HG02943 (cell line): ENCODE measurements at regions not wholly inside any gene's neighbourhood (a gene's known extent, or its start where the extent isn't known, plus 50 kb on each side); places are given as distances from the start of the nearest gene placed in this dataset.
"Not testable (repeated sequence)": the region's sequence is repeated elsewhere in the genome, so short reads cannot be mapped to it uniquely, and the experiment has no call there.

Experiments used
- ATAC-seq: cut with Tn5 transposase; IDR thresholded peaks from one replicate; pipeline ENCODE4 v1.9.1; 2021; ENCODE audit warnings: mild to moderate bottlenecking, low read depth, moderate library complexity; ENCODE audit not compliant: unreplicated experiment

GRCh38 chr20:12838261-12838866 is 170.4 kb upstream of the SPTLC3 start:
- ATAC-seq: no peak

GRCh38 chr20:12847872-12848271 is 160.9 kb upstream of the SPTLC3 start:
- ATAC-seq: no peak

- no peak for ATAC-seq
Observed at GRCh38 chr20:12849225-12849910, 159.4 kb upstream of the SPTLC3 start.

DNA sequence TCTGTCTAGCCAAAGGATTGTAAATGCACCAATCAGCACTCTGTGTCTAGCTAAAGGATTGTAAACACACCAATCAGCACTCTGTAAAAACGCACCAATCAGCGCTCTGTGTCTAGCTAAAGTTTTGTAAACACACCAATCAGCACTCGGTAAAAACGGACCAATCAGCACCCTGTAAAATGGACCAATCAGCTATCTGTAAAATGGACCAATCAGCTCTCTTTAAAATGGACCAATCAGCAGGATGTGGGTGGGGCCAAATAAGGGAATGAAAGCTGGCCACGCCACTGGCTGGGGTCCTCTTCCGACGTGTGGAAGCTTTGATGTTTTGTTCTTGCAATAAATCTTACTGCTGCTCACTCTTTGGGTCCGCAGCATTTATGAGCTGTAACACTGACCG is 151.1 kb upstream of the SPTLC3 start:
- not testable (repeated sequence) for ATAC-seq

DNA sequence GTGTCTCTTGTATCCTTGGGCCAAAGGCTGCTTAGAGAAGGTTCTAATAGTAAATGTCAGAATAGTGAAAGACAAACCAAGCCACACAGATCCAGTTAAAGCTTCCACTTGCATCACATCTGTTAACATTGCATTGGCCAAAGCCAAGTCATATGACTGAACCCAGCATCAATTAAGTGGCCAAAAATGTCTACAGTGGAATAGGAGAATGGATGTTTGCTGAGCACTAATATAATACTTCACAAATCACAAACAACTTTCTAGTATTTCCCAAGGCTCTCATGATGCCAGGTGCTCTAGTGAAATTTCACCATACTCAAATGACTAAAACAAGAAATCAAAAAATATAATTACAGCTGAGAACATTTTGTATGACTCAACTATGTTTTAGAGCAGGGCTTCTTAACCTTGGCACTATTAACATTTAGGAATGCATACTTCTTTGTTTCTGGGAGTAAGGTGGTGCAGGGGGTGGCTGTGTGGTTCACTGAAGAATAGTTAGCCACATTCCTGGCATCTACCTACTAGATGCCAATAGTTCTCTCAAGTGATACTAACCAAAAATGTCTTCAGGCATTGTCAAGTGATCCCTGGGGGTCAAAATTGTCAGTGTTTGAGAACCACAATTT is 148.0 kb upstream of the SPTLC3 start:
- no peak for ATAC-seq

GRCh38 chr20:12869669-12870068 is 139.1 kb upstream of the SPTLC3 start:
- no peak for ATAC-seq

GRCh38 chr20:12870588-12870987 is 138.2 kb upstream of the SPTLC3 start:
- ATAC-seq: no peak

GRCh38 chr20:12874933-12875332 is 133.8 kb upstream of the SPTLC3 start:
- no peak for ATAC-seq

DNA sequence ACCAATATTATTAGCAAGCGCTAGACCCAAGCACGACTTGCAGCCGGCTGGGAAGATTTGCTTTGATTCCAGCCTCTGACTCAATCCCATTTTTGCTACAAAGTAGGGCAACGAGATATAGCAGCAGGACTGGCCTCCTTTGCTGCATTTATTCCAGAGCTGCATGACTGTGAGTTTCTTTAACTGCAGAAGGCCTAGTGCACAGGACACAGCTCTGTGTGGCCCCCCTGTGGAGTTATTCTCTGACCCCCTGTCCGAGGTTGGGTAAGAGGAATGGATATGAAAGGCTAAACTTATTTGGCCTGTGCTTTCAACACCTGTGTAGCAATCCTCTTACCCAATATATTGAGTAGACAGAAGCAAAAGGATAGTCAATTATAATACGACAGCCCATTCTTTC is 133.3 kb upstream of the SPTLC3 start:
- no peak for ATAC-seq

- ATAC-seq: no peak
Observed at GRCh38 chr20:12882832-12883506, 125.8 kb upstream of the SPTLC3 start.

DNA sequence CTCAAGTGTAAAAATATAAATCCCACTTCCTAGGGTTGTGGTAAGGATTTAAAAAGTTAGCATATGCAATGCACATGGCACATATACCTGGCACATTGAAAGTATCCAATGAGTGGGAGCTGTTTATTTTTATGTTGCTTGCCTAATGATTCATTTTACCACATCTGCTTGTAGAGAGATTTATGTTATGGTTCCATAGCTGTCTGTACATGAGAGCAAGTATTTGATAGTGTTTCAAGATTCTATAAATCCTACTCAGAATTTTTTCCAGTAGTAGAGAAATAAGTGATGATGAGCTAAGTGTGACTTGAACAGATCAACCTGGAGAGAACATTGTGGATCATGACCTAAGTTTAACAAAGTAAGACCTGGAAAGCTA is 125.3 kb upstream of the SPTLC3 start:
- ATAC-seq: no peak

DNA sequence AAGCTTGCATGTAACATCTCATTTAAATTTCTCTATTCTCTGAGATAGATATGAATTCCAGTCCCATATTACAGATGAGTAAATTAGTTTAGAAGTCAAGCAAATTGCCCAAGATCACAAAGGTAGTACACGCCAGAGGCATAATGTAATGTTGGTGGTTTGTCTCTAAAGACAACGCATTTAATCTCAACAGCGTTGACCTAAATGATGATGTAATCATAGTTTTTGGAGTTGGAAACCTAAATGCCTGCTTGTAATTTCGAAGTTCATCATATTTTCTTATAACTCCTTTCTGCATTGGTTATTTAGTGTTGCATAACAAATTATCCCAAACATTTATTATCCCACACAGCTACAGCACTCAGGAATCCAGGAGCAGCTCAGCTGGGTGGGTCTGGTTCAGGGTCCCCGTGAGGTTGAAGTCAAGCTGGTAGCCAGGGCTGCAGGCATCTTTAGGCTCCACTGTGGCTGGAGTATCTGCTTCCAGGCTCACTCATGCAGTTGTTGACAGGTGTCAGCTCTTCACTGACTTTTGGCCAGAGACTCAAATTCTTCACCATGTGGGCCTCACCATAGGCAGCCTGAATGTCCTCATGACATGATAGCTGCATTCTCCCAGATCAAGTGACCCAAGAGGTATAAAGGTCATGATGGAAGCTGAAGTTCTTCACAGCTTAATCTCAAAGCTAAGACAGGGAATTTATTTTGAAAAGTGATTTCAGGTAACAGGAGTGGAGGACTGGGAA is 122.0 kb upstream of the SPTLC3 start:
- ATAC-seq: no peak

DNA sequence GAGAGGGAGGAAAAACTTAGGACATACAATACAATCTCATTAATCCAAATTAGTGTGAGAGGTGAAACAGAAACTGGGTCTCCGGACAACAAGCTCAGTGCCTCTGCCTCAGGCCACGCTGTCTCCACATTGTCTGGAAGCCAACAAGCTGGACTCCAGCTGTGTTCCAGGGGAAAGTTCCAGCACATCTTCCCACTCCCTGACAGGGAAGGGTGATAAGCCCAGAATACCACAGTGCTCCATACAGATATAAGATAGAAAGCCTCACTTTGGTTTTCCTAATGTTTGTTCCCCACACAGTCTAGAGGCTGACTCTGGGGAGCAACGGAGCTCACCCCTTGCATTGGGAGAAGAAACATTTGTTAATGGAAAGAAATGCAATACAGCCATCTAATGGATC is 117.1 kb upstream of the SPTLC3 start:
- no peak for ATAC-seq

DNA sequence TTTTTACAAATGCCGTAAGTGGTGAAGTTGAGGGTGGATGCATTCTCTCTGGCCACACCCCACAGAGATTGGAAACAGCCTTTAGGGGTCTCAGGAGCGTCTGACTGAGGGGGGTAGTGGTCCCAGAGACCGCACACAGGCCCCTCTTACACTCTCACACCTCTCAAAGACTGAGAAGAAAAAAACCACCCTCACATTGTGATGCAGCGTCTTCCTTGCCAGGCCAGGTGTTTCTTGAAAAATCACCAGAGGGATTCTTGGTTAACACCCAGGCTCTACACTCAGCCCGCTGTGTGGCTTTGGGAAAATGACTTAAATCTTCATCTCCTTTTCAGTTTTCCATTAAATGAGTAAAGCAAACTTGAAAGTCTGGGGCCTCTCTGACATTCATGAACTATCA is 115.8 kb upstream of the SPTLC3 start:
- ATAC-seq: no peak

- no peak for ATAC-seq
Observed at GRCh38 chr20:12893653-12894052, 115.1 kb upstream of the SPTLC3 start.

- no peak for ATAC-seq
Observed at GRCh38 chr20:12894089-12894488, 114.7 kb upstream of the SPTLC3 start.

- ATAC-seq: no peak
Observed at GRCh38 chr20:12896180-12896579, 112.6 kb upstream of the SPTLC3 start.

GRCh38 chr20:12902992-12903391 is 105.8 kb upstream of the SPTLC3 start:
- ATAC-seq: no peak

GRCh38 chr20:12906361-12906760 is 102.4 kb upstream of the SPTLC3 start:
- no peak for ATAC-seq

GRCh38 chr20:12911372-12911771 is 97.4 kb upstream of the SPTLC3 start:
- ATAC-seq: no peak
